Right hindlimb (tissue), 1 donor: ENCODE measurements at regions not wholly inside any gene's neighbourhood (a gene's known extent, or its start where the extent isn't known, plus 50 kb on each side); places are given as distances from the start of the nearest gene placed in this dataset.
A peak's percentile ranks its signal among the peaks of the same experiment; 100 is the strongest.

ENCODE experiments used
- DNase-seq: peaks from one replicate; pipeline ENCODE4 v3.0.0-alpha.2; 2018

DNA sequence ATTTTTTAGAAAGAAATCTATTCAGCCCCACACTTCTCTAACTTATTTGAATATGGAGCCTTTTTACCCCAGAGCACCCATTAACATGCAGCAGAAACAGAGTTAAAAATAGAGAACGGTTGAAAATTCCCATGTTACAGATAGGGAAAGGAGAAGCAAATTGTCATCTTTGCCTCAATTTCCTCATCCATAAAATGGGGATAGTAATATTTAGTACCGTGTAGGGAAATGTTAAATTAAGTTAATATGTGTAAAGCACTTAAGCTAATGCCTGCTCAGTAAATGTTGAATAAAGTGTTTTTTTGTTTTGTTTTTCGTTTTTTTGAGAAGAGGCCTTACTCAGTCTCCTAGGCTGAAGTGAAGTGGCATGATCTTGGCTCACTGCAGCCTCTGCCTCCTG lies 50.3 kb downstream of the NAV1 start:
- DNase-seq = no peak

DNA sequence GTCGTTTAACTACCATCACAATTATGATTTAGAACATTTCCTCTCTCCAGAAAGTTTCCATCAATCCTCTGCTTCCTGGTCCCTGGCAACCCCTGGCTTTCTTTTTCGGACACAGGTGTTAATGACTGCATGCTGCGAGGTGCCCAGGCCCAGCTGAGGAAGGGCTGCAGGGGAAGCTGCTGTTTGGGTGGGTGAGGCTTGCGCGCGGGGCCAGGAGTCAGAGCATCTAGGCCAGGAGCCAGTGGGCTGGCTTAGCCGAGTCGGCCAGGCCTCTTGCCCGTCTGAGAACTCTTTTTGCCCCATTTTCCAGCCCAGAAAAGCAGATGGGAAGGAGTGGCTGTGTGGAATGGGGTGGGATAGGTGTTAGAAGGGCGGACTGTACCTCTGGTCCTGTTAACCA lies 51.5 kb downstream of the NAV1 start:
- no peak for DNase-seq

DNA sequence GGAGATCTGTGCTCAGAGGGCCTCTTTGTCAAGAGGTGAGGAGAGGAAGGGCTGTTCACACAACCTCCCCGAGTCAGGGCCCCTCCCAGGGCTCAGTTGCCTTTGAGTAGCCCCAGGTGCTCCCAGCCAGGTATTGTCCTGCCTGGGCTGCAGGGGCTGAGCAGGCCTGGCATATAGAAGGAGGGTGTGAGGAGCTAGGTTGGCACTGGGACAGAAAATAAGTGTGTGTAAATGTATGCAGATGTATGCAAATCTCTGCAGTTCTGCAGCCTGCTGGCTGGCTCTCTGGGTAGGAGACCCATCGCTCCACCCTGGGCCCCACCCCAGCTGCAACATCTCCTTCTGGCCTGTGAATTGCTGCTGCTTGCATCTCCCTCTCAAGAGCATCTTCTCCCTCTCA lies 52.4 kb downstream of the NAV1 start:
- DNase-seq = no peak

DNA sequence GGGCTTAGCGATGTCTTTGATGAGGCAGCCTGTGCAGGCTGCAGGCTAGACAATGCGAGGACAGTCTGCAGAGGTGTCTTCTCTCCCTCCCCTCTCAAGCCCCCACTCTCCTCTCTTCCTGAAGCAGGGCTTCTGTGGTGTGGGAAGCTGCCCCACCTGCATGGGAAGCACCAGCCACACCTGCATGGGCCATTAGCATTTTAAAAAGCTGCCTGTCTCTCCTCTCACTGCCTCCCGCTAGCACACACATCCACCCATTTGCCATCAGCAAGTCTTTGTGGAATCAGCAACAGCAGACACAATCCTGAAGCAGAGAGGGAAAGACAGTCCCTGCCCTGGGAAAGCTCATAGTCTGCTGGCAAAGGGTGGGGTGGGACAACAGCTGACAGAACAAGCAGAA lies 53.1 kb downstream of the NAV1 start:
- DNase-seq = no peak

DNA sequence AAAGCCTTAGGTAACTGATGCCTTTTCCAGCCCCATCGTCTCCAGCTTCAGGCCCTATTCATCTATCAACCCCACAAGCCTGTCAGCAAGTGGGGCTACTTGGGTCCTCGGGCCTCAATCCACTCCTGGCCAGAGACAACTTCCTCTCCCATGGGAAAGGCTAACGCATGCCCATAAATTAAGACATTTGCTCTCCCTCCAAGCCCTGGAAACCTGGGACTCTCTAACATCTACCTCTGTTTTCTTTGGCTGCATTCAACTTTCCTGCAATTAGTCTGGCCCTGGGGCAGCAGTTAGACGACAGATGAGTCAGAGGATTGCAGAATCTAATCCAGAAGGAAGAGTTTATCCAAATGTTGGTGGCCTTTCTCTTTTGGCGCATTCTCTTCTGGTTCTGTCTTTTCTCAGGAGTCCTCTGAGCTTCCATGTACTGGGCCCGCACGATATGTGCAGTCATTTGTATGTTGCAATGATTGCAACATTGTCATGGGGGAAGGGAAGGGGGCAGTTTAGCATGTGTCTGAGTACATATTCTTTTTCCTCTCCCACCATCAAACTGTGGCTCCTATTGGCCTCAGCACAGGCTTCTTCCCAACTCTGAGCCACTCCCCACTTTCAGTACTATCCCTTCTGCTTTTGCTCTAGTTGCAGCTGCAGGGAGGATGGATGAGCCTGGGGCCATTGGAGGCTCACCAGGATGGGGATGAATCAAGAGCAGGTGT lies 54.4 kb downstream of the NAV1 start:
- peak; percentile 55 for DNase-seq

DNA sequence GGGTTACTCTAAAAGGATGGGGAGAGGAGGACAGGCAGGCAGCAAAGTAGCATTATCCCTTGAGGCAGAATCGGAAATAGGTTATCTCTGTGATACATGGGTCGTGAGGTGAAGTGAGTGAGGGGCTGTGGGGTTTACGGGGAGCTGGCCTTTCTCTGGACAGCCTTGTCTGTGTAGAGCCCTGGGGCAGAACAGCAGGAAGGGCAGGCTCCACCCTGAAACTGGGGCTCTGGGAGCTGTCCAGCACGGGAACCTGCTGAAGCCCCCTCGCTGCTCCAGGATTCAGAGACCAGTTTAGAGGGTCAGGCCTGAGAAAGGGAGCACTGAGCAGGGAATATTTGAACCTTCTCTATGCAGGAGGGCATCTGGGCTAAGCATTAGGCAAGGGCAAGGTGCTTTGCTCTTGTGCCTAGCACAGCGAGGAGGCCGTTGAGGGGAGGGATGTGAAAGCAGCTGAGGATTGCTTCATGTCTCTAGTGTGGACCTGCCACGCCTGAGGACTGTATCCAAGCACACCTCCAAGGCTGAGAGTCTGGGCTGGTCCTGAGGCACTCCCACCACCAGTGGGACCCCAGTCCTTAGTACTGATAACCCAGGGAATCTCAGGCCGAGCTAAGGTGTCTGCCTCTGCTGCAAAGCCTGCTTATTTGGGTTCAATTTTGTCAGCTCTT lies 55.8 kb downstream of the NAV1 start:
- peak; percentile 61 for DNase-seq

DNA sequence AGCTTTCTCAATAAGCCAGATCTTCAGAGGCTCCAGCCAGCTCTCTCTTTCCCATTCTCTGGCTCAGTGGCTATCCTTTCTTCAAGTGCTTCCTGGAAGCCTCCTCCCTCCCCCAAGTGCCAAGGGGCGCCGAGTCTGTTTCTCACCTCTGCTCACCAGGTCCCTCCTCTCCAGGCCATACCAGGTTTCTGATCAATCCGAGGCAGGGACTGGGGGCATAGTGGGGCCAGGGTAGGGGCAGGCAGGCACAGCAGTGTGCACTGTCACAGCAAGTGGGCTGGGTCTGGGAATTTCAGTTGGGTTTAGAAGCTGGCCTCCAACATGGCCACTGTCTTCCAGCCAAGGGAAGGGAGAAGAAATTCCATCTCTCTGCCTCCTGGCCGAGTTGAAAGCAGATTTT lies 56.5 kb downstream of the NAV1 start:
- no peak for DNase-seq

DNA sequence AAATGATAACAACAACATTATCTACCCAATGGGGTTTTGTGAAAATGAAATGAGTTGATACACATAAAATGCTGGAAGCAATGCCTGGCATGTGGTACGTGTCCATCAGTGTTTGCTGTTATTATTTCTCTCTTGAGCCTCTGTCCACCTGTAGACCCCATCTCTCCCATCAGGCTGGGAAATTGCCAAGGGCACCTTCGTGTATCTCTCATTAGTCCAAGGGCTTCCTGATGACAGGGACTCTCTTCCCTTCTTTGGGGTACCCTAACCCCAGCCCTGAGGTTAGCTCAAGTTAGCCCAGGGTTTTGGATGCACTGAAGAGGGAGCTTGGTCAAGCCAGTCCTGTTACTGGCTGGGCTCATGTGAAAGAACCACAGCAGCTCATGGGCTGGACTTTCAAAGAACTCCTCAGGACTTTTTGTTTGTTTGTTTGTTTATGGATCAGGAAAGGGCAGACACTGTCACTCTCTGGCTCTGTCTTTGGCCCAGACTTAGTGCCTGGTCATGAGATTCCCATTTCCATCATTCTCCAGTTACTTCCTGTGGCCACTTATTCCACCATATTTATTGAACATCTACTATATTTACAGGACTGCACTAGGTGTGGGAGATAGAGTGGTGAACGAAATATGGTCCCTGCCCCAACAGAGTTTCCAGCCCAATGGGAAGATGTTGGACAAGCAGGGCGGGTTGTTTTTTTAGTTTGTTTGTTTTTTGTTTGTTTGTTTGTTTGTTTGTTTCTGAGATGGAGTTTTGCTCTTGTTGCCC lies 57.4 kb downstream of the NAV1 start:
- DNase-seq = no peak

DNA sequence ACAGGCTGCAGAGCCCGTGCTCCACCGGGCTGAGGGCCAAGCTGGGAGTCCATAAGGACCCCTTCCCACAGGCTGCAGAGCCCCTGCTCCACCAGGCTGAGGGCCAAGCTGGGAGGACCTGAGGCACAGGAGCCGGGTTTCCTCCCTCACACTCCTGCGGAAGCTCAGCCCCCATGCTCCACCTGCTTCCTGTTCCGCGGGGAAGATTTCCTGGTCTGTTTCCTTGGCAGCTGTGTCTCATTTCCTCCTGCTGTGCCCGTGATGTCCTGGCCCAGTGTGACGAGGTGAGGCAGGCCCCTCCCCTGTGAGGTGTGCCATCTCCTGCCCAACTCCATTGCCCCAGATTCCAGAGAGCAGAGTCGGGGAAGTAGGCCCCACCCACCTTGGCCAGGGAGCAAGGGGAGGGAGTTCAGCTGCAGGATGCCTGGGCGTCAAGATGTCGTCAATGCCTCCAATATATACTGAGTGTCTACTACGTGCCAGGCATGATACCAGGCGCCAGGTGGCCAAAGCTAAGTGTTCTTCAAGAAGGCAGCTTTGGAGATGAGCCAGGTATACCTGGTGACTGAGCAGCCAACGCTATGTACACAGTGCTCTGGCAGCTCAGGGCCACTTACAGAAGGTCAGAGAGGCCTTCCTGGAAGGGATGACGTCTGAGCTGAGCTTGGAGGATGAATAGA lies 58.8 kb downstream of the NAV1 start:
- peak; percentile 53 for DNase-seq

DNA sequence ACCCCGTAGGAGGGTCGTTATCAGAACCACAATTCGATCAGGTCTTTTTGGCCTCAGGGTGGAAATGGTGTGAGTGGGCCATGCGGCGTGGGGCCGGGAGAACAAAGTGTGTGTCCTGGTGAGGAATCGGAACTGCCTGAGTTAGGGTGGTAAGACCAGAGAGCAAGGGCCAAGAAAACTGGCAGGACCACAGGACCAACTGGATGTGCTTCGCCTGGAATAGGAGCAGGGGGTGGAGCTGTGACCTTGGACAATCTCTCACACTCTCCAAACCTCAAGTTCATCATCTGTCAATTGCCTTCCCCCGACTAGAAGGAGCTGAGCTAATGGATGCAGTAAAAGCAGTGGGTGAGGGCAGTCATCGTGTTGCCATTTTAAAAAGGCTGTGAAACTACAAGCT lies 59.5 kb downstream of the NAV1 start:
- DNase-seq = peak; percentile 6

DNA sequence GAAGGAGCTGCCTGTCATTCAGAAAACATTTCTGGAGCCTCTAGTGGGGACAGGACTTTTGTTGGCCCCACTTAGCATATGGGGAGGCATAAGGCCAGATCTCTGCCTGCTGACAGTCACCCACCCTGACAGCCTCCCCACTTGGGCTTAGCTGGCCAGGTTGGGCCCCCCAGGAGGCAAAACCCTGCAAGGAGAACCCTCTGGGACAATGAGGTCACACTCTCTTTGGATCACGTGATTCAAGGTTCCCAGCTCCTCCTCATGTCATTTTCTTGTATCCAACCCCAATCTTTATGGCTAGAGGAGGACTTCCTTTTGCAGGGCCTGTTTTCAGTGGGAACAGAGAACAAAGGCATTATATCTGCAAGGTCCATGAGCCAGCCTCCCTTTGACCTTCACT lies 60.0 kb downstream of the NAV1 start:
- no peak for DNase-seq

DNA sequence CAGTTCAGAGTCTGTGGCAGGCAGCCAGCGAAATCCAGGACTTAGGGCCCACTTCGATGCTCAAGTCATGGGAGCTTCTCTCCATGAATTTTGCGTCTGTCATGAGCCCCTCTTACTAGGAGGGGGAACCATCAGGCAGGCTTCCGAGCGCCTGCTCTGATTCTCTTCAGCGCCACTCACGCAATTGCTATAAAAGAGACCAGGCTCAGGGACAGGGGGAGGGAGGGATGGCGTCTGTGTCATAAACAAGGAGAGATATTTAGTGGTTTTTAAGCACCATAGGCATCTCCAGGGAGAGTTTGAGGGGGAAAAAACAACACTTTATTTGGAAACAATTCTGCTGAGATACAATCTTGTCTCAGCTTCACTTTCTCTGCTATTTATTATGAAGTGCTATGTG lies 60.6 kb downstream of the NAV1 start:
- peak; percentile 12 for DNase-seq

DNA sequence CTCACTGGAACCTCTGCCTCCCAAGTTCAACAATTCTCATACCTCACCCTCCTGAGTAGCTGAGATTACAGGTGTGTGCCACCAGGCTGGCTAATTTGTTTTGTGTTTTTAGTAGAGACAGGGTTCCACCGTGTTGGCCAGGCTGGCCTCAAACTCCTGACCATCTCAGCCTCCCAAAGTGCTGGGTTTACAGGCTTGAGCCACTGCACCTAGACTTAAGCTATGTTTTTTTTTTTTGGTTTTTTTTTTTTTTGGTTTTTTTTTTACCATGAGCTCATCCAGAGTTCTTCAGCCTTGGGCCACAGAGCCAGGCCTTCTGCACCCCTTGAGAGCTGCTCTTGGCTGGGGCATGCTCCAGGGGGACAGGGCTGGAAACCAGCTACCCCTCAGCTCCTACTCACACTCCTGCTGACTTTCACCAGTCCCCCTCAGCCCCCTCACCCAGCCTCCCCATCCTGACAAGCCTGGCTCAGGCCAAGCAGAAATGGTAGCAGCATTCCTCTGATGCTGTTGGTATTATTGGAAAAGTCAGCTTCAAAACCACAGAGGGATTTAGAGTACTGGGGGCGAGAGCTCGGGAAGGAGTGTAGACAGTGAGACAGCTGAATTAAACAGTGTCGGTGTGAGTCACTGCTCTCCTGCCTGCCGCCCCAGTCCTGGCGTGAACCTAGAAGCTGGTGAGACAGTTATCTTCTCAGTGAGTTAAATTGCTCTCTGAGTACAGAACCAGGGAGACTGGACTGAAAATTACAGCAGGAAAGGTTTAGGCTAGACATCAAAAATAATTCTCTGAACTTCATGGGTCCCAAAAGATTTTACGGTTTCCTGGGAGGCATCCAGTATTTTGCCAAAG lies 63.7 kb downstream of the NAV1 start:
- DNase-seq = peak; percentile 9

DNA sequence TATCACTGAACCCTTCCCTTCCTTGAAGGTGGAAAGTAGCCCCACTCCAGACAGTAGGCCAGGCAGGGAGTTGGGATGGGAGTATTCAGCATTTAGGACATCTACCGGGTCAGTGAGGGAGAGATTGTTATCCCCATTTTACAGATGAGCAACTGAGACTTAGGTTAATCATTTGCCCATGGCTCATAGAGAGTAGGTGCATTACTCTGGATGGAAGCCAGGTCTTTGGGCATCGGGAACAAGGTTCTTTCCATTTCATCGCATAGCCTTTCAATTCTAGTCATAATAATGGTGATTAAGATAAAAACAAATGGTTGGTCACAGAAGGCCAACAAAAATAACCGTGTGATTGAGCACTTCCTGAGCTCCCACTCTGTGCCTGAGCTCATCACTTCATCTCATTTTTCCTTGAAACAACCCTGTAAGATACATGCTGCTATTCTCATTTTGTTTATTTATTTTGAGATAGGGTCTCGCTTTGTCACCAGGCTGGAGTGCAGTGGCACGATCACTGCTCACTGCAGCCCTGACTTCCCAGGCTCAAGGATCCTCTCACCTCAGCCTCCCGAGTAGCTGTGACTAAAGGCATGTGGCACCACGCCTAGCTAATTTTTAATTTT lies 64.8 kb downstream of the NAV1 start:
- DNase-seq = no peak

DNA sequence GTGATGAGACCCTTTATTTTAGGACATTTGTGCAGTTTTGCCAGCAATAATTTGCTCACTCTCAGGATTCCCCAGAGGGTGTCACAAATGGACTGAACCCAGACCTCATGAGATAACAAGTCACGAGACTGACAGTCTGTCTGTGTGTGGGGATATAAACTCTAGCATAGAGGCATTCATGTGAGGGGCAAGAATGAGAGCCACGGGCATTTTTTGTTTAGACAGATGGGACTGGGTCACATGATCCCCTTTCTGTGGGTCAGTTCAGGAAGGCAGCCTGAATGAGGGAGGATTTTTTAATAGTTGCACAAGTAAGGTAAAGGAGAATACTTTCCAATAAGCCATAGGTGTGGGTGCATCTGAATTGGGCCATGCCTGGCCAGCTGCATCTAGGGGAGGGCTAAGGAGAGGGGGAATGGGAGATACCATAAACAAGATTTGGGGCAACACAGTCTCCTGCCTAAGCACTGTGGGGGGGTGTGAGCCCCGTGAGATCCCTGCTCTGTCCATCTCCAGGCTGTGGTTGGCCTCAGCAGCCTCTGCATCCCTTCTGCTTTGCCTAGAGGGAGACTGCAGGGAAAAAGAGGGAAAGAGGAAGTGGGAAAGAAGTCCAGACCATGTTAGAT lies 66.6 kb downstream of the NAV1 start:
- no peak for DNase-seq

DNA sequence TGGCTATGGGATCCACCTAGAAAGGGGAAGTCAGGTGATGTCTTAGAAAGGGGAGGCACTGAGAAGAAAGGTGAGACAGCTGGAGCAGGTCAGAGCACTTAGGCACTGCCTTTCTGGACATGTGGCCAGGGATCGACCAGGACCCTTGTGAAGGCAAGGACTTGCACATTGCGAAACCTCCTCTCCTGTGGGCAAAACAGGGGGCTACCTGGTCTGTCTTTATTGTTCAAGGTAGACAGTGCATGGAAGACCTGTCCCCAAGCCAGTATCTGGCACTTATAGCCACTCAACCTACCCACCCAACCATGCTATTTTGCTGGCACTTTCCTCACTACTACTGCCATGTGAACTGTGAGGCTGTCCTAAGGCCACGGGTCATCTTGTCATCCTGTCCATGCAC lies 67.2 kb downstream of the NAV1 start:
- peak; percentile 3 for DNase-seq

DNA sequence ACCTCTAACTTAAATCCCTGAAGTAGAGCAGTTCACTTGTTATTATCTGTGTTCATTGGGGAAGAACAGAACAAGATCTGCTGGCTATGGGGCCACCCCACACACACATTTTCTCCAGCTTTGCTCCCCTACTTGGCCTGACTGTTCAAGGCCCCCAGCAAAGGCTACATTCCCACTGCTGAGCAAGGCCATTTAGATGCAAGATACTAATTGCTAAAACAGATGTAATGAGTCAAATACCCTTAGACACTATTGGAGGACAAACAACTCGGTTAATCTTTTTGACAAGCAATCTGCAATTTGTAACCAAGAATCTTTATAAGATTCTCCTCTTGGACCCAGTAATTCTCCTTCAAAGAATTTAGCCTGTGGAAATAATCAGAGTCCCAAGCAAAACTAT lies 67.7 kb downstream of the NAV1 start:
- peak; percentile 4 for DNase-seq

DNA sequence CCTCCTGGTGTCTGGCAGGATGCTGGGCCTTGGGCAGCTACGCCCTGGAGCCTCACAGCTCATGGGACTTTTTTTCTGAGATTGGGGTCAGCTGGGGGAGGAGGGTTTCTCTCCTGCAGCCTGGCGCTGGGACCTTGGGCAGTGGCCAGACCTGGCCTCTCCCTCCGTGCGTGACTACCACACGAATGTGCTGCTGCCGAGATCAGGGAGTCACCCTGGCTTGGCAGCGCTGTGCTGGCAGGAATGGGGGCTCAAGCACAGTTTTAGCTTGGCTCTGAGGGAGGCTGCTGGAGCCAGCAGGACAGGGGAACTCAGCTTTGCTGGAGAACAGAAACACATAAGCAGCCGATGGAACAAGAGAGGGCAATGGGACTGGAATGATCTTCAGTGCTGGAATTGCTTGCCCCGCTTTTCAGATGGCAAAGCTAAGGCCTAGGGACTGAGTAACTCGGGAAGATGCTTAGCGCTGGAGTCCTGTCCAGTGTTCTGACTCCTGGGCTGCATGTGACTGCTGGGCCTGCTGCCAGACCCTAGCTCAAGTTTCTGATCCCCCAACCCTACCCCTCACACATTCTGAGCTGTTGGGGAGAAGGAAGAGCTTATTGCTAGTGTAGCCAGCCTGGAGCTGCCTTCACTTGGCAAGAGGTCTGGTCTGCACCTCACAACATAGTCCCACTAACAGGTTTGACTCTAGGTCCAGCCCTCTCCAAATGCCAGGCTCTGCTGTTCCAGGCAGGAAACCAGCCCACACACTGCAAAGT lies 69.9 kb downstream of the NAV1 start:
- DNase-seq = peak; percentile 40

DNA sequence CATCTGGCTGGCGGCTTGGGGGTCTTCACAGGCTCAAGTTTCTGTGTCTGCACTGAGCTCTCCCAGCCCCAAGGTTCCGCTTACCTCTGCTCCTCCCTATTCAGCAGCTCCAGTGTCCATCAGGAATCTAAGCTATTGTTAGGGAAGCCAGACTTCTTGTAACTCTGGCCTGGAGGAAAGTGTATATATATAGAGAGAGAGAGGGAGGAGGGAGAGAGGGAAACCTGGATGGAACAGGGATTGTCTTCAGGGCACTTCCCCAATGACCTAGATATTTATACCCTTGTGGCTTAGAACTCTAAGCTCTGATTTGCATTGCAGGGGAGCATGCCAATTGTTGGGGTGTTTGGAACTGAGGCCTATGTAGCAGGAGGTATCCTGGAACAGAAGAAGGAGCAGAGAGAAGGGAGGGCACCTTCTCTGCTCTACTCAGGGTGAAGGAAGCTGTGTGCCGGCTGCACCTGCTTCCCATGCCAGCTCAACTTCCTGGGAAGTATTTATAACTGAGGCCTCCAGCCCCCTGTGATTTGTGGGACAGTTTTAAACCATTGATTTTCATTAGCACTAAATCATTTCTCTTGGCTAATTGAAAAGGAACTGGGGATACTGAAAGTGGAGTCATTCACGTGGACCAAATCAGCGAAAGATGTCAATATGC lies 70.9 kb downstream of the NAV1 start:
- DNase-seq = peak; percentile 12

DNA sequence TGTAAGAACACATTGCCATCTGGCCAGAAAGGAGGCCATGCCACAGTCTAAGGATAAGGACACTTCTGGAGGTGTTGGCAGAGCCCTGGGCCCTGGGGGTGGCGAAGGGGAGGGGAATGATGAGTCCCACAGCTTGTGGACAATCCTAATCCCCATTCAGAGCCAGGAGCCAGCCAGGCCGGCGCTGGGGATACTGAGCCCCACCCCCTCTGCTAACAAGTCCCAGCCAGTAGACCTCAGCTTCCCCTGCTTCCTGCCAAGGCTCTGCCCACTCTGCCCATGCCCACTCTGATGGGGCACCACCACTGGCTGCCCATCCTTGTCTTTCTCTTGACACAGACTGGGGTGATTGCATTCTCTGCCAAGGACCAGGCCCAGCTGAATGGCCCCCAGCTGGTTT lies 71.9 kb downstream of the NAV1 start:
- peak; percentile 5 for DNase-seq
